GM18909 (cell line): ENCODE measurements at regions not wholly inside any gene's neighbourhood (a gene's known extent, or its start where the extent isn't known, plus 50 kb on each side); places are given as distances from the start of the nearest gene placed in this dataset.

Experiments used
- ATAC-seq: cut with Tn5 transposase; IDR thresholded peaks from one replicate; pipeline ENCODE4 v1.9.1; 2021; ENCODE audit warnings: mild to moderate bottlenecking; ENCODE audit not compliant: unreplicated experiment, poor library complexity

DNA sequence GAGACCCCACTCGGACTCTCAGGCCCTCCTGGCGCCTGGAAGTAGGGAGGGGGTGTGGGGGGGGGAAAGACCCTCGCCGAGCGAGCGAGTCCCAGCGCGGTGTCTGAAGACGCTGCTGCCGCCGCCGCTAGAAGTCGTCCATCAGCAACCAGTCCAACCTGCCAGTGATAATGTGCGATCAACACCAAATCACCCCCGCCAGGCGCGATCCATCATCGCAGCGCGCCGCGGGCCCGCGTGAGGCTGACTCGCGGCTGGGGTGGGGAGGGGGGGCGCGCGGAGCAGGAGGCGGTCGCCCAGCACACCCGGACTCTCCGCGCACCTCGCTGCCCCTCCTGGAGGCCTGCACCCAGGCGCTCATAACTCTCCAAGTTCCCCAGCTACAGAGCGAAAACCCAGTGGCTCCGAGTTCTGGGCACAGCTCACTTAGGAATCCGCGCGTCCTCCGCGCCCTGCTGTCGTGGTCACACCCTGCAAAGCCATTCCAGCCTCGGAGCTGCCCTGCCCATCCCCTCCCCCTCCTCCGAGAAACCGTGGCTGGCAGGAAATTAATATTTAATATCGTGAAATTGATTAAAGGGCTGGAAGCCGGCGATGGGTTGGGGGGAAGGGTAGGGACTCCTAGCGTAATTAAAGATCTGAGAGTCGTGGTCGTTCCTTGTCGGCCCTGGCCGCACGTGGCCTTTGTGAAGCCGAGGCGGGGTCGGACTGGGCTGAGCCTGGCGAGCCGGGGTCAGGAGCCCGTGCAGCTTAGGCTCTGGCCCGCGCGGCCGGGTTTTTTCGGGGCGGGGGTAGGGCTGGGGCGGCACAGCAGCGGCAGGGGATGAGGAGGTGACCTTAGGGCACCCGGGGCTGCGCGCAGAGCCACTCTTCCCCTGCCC, 58.1 kb upstream of the BCOR start:
- ATAC-seq, result no peak

DNA sequence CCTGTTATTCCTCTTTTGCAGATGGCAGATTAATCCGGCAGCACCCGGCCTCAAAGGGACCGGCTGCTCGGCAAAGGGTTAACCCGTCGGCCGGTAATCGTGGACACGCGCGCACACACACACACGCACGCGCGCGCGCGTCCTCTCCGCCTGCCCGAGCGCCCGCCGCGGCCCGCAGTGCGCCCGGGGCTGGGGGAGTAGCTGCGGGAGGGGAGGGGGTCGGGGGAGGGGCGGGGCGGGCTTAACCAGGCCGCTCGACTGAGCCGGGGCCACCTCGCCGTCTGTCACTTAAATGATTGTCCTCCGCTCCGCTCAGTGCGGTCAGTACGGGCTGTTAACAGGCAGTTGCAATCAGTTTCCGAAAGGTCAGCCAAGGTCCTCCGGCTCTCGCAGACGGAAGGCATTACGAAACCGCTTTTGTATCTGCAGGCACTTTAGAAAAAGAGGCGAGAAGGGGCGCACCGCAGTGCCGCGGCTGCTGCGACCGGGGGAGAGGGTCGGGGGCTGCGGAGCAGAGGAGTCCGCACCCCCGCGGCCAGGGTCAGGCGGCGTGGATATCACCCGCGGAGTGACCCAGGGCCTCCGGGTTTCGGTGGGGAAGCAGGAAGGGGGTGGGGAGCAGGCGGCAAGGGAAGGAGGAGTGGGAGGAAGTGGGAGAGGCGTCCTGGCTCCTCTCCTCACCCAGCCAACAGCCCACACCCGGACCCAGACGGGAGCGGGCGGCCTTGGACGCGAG, 57.3 kb upstream of the BCOR start:
- no peak for ATAC-seq

DNA sequence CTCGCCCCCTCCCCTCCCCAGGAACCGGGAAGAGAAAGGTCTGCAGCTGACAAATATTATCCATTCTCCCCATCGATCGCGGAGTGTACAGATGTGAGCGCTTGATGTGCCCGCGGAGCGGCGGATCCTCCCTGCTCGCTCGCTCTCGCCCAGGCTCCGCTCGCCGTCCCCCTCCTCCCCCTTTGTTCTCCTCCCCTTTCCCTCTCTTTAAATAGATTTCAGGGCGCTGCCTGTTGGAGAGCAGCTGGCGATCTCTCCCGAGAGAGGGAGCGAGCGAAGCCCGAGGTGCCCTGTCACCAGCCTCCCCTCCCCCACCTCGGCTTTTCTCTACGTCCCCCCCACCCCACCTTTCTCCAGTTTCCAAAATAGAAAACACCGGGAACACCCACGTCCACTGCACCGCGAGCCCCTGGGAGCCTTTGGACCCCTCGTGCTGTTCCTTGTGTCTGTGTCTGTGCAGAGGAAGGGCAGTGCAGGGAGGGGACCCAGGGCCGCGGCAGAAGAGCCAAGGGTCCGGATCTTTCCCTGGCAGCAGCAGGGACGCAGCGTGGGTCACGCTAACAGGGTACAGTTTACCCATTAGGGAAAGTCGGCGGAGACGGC, 56.6 kb upstream of the BCOR start:
- no peak for ATAC-seq

DNA sequence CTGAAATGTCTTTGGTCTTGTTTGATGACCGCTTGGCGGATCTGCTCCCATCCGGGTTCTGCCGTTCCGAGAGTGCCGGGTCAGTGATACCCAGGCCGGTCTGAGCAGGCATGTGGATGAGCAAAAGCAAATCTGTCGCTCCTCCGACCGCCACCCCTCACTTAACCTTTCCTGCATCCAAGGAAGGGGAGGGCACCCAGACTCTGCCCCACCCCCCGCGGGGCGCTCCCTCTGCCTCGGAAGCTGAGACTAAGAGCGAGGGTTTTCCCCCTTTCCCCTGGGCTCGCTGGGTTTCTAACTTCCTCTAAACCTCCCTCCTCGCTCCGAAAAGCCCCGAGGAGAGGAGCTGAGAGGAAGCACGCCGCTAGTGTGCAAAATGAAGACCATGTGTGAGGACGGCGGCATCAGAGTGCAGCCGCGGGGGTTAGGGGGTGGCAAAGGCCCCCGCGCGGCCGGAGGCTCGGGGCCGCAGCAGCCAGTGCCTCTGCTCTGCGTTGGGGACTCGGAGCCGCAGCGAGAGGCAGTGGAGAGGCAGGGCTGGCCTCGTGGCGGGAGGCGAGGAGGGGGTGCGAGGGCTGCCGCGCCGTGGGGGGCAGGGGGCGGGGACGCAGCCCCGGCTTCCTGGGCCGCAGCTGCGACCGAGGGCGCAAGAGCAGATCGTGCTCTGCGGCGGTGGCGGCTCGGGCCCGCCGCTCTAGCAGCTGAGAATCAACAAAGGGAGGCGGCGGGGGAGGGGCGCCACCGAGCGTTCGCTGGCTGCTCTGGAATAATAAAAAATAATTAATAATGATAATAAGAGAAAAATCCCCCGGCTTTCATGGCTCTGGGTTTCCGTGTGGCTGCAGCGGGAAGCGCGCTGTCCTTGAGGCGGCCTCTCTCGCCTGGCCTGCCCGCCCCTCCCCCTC, 55.8 kb upstream of the BCOR start:
- peak; percentile 55 for ATAC-seq

DNA sequence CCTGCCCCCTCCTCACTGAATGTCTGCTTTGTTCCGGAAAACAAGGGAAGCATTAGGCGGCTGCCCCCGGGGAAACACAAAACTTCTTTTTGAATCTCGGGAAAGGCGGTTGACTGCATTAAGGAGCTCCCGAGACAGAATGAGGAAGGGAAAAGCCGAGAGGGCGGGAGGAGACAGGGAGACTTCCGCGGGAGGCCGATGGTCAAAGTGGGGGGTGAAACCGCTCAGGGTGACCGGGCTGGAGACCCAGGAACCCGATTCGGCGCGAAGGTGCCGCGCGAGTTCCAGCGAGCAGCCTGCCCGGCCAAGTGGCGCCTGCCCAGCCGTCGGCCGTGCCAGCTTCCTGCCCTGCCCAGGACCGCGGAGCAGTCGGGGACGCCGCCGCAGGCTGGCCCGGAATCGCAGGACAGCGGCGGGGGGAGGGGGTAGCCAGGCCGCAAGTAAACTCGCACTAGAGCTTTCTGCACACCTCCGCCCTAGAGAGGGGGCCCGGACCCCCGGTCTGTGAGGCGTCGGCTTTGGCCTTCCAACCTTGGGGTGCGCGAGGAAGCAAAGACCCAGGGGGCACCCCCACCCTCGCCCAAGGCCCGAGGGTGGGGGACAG, 55.1 kb upstream of the BCOR start:
- peak; percentile 17 for ATAC-seq

DNA sequence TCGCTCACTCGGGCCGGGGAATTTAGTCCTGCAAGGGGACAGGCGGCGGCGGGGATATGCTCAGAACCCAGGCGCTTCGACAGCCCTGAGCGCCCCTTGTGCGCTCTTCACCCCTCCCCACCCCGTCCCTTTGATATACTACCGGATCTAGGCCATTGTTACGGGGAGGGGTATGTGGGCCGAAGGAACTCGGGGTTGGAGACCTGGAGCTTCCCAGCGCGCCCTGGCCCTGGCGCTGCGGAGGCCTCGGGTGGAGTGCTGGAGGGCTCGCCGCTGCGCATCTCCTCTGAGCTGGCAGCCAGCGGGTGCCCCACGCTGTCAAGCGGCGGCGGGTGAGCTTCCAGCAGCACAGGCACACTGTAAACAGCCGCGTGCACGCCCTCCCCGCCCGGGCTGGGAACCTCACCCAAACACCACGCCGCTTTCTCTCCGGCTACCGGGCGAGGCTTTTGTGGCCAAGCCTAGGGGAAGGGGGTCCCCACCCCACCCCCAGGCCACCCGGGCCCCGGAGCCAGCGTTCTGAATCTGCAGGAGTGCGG, 54.5 kb upstream of the BCOR start:
- no peak for ATAC-seq

DNA sequence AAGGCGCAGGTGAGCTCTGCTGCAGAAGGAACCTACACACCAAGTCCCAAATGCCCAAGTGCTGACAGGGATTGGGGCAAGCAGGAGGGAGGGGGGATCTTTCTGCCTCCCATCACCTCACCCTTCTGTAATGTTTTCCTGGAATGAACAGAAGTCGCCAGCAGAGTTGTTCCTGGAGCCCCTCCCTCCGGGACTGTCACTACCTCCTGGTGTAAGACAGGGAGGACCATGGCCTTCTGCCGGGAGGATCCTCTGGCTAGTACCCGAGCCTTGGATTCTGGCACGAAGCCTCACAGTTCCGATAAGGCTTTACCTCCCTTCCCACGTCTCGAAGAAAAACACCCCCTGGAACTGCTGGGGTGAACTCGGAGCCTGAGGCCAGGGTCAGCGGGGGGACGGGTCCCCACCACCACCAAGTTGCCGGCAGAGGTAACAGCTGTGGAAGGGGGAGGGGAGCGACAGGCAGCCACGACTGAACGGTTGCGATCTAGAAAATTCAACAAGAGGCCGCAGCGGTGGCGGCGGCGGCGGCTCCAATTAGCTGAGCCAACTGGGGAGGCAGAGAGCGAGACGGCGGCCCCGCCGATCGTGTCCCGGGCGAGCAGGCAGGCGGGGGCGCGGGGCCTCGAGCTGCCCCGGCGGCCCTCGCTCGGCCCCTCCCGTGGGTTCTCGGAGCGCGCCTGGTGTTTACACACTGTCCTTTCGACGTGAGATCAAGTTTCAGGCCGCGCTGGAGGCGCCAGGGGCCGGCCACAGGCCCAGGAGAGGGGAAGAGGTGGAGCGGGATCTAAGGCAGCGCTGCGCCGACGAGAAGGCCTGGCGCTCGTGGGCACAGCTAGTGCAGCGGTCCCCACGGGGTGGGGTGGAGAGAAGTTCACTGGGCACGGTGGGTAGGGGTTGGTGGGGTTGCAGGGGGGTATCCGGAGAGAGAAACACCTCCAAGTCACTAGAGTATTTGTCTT, 53.7 kb upstream of the BCOR start:
- no peak for ATAC-seq

DNA sequence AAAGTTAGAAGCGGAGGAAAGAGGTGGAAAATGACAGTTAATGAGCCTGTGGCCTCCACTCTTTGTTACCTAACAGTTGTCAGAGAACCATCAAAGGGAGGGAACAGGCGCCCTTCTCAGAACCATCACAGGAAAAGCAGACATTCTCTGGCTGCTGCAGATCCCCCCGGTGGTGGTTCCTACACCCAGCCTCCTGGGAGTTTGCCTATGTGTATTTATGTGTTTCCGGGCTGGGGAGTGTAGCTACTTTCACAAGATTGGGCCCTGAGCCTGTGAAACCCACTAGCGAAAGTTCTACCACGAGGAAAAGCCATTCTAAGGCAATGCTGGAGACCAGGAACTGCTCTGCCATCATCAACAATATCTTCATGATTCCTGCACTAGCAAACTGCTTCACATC, 52.7 kb upstream of the BCOR start:
- ATAC-seq, result no peak

- no peak for ATAC-seq
These were observed 51.8 kb upstream of the BCOR start for GRCh38 chrX:40149286-40150175.

- no peak for ATAC-seq
These were observed 50.9 kb upstream of the BCOR start for GRCh38 chrX:40148385-40149285.

DNA sequence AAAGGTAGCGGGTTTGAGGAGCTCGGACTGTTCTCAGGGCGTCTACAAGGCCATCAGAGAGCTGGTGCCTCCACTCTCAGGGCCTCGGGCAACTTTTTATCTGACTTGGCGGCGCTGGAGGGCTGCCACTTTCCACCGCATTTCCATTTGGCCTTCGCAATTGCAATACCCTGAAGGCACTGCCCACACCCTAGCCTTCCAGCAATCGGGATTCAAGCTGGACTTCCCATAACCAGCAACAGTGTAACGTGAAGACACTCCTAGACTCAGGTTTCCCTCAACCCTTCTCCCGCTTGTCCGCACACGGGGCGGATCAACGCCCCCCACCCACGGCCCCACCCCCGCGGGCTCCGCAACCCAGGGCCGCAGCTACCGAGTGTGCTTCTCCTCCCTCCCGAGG, 50.2 kb upstream of the BCOR start:
- no peak for ATAC-seq
